ENCODE measurements at regions not wholly inside any gene's neighbourhood (a gene's known extent, or its start where the extent isn't known, plus 50 kb on each side); places are given as distances from the start of the nearest gene placed in this dataset.
A peak's percentile ranks its signal among the peaks of the same experiment; 100 is the strongest.

- peak; percentile 19; the same call in 1 of the 2 replicates for TF ChIP-seq CTCF (conservative IDR thresholded peaks at IDR 0.05; ENCODE audit: low read depth, low read length)
- TF ChIP-seq CHD1 (IDR thresholded peaks at IDR 0.05; ENCODE audit: low read depth, low read length), result no peak
- TF ChIP-seq POLR2A (IDR thresholded peaks at IDR 0.05; ENCODE audit: low read depth, low read length), result no peak
- TF ChIP-seq RAD21 (IDR thresholded peaks at IDR 0.05; ENCODE audit: low read length), result no peak
- TF ChIP-seq BHLHE40 (IDR thresholded peaks at IDR 0.05; ENCODE audit: low read depth, low read length), result no peak
- no peak for TF ChIP-seq SMC3 (IDR thresholded peaks at IDR 0.05; ENCODE audit: low read depth, low read length)
- TF ChIP-seq CEBPB (IDR thresholded peaks at IDR 0.05; ENCODE audit: low read depth, low read length), result no peak
- no peak for TF ChIP-seq MAZ (IDR thresholded peaks at IDR 0.05; ENCODE audit: borderline replicate concordance, low read depth, low read length)
- no peak for TF ChIP-seq MXI1 (IDR thresholded peaks at IDR 0.05; ENCODE audit: borderline replicate concordance, low read depth, low read length)
- TF ChIP-seq MAFK (IDR thresholded peaks at IDR 0.05; ENCODE audit: low read depth, low read length), result no peak
- no peak for TF ChIP-seq RFX5 (IDR thresholded peaks at IDR 0.05; ENCODE audit: low read depth, low read length)
- no peak for TF ChIP-seq FOS (IDR thresholded peaks at IDR 0.05; ENCODE audit: low read depth, low read length)
- no peak for TF ChIP-seq RCOR1 (IDR thresholded peaks at IDR 0.05; ENCODE audit: insufficient replicate concordance, low read length)
Measured at GRCh38 chr9:33645706-33646105, 121.7 kb downstream of the ANKRD18B start.

Measured in IMR-90 (cell line).